Neural cell (in vitro differentiated cells): ENCODE measurements at regions not wholly inside any gene's neighbourhood (a gene's known extent, or its start where the extent isn't known, plus 50 kb on each side); places are given as distances from the start of the nearest gene placed in this dataset.

Experiments
- CTCF ChIP-seq: fragments of 450-650 bp; IDR thresholded peaks from 2 replicates; pipeline ENCODE4 v1.5.1; 2014; ENCODE audit warnings: antibody characterized with exemption, mild to moderate bottlenecking, moderate library complexity; ENCODE audit not compliant: poor library complexity, severe bottlenecking
- EZH2 ChIP-seq: fragments of 200-600, 300-800 bp; shearing (Covaris generic), sonication (generic); IDR thresholded peaks from 2 replicates; pipeline ENCODE4 v1.6.1; 2014; ENCODE audit warnings: antibody characterized with exemption, low read length, borderline replicate concordance, mild to moderate bottlenecking; ENCODE audit not compliant: insufficient read depth, poor library complexity, severe bottlenecking
- POLR2AphosphoS5 ChIP-seq: IDR thresholded peaks from 2 replicates; pipeline ENCODE4 v1.6.1; 2012

GRCh38 chr2:12949406-12949805 lies 232.7 kb downstream of the TRIB2 start:
- TF ChIP-seq CTCF = no peak
- no peak for TF ChIP-seq EZH2
- no peak for TF ChIP-seq POLR2AphosphoS5
